Activated CD8-positive, alpha-beta memory T cell treated with anti-CD3 and anti-CD28 coated beads for 36 hours (primary cell): ENCODE measurements at regions not wholly inside any gene's neighbourhood (a gene's known extent, or its start where the extent isn't known, plus 50 kb on each side); places are given as distances from the start of the nearest gene placed in this dataset.
"Not testable (repeated sequence)": the region's sequence is repeated elsewhere in the genome, so short reads cannot be mapped to it uniquely, and the experiment has no call there.

Experiments
- CTCF ChIA-PET: fragments of 350-600 bp; sonication (Branson Sonifier 250); formaldehyde crosslinking; loops from one replicate; lab custom pipeline; 2021; ENCODE audit warnings: antibody characterized with exemption; lab: Charles Lee
- POLR2A ChIA-PET: fragments of 350-600 bp; sonication (Branson Sonifier 250); formaldehyde crosslinking; loops from one replicate; lab custom pipeline; 2021; ENCODE audit warnings: antibody characterized with exemption; lab: Charles Lee

DNA sequence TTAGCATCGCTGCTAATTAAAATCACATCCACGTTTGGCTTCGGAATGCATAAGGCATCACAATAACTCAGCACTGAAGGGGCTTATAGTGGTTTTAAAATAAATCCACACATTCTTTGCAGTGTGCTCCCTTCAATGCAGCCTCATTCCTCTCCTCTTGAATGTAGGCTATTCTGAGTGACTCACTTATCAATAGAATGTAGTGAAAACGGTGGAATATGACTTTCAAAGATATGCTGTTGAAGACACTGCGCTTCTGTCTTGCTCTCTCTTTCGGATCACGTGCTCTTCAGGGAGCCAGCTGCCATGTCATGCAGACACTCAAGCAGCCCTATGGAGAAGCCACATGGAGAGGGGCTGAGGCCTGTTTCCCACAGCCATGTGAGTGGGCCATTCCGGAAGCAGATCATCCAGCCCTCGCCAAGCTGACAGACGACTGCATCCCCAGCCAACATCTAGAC is 87.4 kb downstream of the CRYGS start:
- ChIA-PET CTCF (no interaction called here), POLR2A (no interaction called here)

DNA sequence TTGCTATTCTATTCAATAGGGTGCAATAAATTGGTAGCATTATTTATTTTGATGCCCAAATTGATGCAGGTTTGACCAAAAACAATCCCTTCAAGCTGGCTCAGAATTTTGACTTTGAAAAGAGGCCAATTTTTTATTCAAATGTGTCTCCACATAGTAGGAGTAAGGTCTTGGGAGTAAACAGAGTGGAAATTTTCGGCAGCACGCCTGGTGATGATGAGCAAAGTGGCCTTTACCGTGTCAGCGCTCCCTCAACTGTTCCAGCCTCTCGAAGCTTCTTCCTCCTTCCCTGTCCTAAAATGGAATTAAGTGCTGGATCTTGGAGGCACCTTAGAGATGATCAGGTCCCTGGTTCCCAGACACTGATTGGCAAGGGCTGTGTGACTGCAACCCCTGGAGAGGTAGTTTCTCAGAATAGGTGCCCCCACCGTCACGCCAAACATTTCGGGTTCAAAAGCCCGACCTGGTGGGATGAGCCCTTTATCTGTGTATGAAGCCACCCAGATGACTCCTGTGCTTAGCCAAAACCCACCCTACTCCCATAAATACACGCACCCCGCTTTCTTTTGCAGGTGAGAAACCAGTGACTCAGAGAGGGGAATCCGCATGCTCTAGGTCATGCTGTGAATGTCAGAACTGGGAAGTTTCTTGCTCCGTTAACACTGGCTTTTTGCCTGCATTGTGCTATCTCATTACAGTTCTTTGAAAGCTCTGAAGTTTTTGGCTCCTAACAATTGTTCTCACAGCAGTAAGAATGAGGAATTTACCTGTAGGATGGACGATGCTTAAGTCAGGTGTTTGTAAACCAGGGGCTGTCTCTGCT is 89.1 kb downstream of the CRYGS start:
- ChIA-PET POLR2A (no interaction called here), CTCF (interaction anchor here (1.1 kb wide), 1 partner anchor 85 kb away, joined by 3 read pairs; no protein-coding TSS in a partner anchor)

DNA sequence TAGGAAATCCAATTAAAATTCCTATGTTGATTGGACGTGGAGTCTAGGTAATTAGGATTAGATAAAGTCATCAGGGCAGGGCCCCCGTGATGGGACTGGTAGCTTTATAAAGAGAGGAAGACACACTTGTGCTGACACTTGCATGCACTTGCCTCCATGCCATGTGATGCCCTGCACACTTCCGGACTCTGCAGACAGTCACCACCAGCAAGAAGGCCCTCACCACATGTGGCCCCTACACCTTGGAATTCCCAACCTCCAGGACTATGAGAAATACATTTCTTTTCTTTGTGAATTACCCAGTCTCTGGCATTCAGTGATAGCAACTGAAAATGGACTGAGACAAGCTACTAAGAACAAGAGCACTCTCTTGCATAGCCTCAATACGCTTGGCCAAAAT is 90.6 kb downstream of the CRYGS start:
- CTCF ChIA-PET, result no interaction called here
- POLR2A ChIA-PET, result no interaction called here

DNA sequence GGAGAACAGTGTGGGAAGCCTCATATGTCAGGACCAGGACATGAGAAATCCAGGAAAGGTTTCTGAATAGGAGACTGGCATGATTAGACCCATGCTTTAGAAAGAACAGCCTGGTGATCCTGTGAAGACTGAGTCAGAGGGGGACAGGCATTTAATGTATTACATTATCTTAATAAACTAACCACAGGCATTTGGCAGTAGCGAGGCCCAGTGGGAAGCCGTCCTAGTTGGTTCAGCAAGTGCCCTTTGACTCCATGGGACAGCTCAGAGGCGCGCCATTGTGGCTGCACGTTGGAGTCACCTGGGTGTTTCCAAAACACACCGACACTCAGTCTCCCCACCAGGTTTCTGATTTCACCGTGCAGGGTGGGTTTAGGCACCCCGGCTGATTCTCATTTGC is 90.5 kb upstream of the DGKG start:
- ChIA-PET CTCF (no interaction called here), POLR2A (no interaction called here)

DNA sequence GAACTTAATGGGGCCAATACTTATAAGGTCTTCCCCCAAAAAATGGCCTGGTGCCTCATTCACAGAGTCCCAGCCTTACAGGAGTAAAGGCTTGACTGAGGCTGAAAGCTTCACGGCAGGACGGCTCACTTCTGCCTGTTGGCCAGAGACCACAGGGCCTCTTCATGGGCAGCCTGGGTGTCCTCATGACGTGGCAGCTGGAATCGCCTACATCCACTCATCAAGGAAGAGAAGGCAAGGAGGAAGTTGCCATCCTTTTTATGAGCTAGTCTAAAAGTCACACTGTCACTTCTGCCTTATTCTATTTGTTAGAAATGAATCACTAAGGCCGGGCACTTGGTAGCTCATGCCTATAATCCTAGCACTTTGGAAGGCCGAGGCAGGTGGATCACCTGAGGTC is 89.3 kb upstream of the DGKG start:
- CTCF ChIA-PET, result no interaction called here

DNA sequence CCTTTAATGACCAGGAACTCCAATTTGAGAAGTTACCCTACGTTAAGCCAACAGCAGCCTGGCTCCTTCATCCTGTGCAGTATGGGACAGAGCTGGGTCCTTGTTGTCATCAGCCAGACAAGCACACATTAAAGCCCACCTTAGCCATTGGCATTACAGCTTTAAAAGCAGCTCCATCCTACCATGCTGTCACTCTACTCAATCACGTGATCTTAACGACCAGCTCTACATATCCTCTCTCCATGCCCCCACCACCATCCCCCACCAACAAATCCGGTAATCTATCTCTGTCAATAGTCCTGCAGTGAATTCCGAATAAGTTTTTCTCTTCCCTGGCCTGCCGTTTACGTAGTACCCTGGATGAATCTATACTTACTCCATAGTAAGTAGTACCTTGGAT is 82.9 kb upstream of the DGKG start:
- ChIA-PET CTCF (no interaction called here), POLR2A (no interaction called here)

More for the DNA sequence above, 89.3 kb upstream of the DGKG start:
- POLR2A ChIA-PET, result no interaction called here

DNA sequence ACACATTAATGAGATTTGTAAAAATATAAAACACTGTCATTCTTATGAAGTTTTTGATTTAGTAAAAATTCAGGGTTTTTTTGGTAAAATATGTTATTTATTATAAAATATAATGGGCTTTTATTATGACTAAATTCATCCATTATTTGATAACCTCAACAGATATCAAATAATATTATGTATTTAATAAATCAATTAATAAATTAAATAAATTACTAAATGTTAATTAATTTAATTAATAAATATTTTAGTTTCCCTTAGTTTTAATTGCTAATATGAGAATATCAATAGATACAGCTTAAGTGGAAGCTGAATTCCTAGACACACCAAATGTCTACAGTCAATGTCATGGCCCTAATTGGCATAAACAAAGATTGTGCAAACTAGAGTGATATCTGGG is 82.3 kb upstream of the DGKG start:
- CTCF ChIA-PET, result no interaction called here
- POLR2A ChIA-PET, result no interaction called here

DNA sequence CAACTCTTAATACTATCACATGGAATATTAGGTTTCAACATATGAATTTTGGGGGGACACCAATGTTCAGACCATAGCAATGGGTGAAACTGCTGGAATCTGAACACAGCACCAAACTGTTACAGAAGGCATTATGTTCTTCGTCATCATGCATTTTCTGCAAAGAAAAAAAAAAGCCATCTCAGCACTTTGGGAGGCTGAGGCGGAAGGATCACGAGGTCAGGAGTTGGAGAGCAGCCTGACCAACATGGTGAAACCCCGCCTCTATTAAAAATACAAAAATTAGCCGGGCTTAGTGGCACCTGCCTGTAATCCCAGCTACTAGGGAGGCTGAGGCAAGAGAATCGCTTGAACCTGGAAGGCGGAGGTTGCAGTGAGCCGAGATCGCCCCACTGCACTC is 80.9 kb upstream of the DGKG start:
- CTCF ChIA-PET, POLR2A ChIA-PET: not testable (repeated sequence)

DNA sequence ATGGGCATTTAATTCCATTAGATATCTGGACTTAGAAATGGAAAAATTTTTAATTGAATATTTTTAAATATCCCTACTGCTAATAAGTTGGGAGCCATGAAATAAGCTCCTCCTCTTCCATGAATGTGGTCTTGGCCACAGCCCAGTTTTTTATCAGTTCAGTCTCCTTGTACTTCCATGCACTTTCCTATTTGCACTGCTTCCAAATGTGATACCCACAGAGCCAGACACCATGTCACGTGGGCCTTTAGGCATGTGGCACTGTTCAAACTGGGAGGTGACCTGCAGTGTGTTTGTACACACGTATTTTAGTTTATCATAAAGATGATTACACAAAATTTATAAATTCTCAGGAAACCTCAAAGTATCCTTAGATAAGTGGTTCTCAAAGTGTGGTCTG is 80.1 kb upstream of the DGKG start:
- CTCF ChIA-PET, result no interaction called here
- POLR2A ChIA-PET, result no interaction called here

DNA sequence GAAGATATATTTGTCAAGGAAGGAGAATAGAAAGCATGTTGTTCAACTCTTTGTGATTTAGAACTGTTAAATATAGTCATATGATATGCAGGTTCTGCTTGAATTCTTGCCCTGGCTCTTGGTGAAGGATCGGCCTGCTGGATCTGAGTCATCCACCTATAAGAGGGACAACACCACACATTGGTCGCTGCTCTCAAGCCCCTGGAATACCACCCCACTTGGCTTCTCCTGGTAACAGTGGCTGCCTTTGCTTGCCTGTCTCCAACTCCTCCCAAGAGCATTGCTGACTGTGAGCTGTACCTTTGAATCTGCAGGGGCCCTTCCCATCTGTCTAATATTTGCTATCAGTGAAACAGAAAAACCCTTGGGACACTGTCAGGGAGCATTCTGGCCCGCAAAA is 78.9 kb upstream of the DGKG start:
- ChIA-PET POLR2A (no interaction called here), CTCF (no interaction called here)

DNA sequence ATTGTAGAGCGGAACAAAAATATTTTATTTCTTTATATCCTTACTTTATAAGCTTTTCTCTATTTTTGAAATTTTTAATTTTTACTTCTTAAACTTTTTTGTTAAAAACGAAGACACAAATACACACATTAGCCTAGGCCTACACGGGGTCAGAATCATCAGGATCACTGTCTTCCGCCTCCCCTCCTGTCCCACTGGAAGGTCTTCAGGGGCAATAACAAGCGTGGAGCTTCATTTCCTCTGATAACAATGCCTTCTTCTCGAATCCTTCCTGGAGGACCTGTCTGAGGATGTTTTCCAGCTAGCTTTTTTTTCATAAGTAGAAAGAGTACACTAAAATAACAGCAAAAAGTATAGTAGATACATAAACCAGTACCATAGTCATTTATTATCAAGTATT is 77.7 kb upstream of the DGKG start:
- CTCF ChIA-PET, result no interaction called here
- POLR2A ChIA-PET, result no interaction called here

DNA sequence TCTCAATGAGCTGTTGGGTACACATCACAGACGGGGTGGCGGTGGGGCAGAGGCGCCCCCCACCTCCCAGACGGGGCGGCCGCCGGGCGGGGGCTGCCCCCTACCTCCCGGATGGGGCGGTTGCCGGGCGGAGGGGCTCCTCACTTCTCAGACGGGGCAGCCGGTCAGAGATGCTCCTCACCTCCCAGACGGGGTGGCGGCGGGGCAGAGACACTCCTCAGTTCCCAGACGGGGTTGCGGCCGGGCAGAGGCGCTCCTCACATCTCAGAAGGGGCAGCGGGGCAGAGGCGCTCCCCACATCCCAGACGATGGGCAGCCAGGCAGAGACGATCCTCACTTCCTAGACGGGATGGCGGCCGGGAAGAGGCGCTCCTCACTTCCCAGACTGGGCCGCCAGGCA is 73.3 kb upstream of the DGKG start:
- POLR2A ChIA-PET, CTCF ChIA-PET: not testable (repeated sequence)

DNA sequence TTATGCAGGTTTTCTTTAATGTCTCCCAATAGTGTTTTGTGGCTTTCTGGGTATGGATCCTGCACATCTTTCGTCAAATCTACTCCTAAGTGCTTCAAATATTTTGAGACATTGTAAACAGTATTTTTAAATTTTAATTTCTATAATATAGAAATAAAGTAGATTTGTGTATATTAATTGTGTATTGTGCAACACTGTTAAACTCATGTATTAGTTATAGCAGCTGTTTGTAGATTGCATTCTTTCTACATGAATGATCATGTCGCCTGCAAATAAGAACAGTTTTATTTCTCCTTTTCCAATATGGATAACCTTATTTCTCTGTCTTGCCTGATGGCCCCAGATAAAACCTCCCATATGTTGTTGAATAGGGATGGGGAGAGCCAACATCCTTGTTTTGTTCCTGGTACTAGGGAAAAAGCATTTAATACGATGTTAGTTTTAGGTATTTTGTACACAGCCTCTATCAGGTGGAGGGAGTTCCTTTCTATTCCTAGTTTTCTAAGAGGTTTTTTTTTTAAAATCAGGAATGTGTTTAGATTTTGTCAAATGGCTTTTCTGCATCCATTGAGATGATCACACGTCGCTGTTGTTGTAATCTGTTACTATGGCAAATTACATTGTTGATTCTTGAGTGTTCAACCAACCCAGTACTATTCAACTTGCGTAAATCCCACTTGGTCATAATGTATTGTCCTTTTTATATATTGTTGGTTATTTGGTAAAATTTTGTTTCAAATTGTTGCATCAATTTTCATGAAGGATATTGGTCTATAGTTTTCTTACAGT is 71.1 kb upstream of the DGKG start:
- POLR2A ChIA-PET, result no interaction called here
- CTCF ChIA-PET, result no interaction called here

DNA sequence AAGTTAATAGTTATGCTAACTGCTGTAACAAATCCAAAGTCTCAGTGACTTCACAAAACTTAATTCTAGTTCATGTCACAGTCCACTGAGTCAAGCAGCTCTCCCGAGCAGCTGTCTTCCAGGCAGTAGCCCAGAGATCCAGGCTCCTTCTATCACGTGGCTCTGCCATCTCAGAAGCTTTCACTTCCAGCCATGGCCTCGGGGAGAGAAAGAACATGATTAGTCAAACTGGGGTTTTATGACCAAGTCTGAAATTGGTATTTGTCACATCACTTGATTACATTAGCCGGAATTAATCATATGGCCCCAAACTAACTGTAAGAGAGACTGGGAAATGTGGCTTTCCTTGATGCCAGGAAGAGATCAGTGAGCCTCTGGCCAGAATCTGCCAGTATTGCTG is 70.2 kb upstream of the DGKG start:
- ChIA-PET CTCF (interaction anchor here (1.3 kb wide), 1 partner anchor 76 kb away, joined by 3 read pairs; no protein-coding TSS in a partner anchor), POLR2A (interaction anchor here (1.2 kb wide), 1 partner anchor 138 kb away, joined by 3 read pairs; no protein-coding TSS in a partner anchor)

DNA sequence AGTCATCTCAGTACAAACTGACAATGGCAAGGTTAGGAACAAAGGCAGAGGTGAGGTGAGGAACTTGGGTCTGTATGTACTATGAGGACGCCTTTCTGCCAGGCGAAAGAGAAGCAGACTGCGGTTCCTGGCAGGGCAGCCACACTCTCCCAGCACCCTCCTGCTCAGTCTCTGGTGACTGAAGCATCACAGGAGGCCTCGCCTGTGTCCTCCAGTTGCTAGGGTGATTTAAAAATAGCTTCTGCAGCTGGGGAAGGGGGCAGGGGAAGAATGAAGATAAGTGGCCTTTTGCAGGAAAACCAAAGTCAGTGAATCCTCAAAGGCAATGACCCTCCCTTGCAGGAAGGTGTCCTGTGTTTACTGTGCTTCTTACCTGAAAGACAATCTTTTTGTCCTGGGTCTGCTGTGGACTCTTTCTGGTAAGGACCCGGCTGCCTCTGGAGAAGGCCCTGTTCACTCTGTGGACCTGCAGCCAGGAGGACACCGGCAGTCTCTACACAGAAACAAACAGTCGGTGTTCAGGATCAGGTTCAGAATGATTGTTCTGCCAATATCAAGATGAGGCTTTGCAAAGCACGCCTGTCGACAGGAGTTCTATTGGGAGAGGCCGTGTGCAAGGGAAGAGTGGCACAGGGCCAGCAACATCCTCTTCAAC is 65.7 kb upstream of the DGKG start:
- POLR2A ChIA-PET, result no interaction called here
- CTCF ChIA-PET, result no interaction called here

DNA sequence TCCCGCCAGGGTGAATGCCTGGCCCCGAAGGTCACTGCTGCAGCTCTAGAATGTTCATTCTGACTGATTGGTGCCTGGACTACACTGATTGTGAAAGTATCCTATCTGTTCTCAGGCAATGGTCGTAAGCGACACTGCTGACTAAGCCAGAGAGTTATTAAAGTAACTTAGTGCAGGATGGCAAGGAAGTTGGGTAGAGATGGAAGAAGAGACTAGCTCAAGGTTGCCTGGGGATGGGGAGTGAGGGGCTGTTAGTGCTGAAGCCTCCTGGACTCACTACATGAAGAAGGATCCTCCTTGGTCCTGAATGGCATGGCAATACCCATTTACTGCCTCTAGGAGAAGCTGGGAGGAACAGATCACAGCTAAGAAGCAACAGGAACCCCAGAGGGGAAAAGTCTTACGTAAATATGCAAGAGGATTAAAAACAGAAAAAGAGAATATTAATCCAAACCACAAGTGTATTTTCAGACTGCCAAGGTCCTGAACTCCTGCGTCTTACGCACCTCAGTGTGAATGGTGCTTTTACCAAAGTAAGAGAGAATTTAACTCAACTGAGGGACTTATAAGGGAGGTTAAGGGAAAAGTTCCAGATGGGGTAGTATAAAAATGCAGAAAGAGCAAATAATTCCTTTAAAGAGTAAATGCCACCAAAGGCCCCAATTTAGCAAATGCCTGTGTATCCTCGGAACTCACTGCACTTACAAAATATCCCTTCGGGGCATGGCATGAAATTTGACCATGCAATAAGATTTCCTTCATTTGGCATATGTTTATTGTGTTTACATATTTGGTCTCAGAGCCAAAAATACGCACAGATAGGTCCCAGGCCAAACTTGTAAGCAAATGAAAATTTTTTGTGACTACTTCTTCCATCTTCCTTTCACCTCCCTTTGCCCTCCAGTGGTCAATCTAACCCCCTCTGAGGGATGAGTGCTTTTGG is 64.0 kb upstream of the DGKG start:
- CTCF ChIA-PET, result no interaction called here
- POLR2A ChIA-PET, result no interaction called here

DNA sequence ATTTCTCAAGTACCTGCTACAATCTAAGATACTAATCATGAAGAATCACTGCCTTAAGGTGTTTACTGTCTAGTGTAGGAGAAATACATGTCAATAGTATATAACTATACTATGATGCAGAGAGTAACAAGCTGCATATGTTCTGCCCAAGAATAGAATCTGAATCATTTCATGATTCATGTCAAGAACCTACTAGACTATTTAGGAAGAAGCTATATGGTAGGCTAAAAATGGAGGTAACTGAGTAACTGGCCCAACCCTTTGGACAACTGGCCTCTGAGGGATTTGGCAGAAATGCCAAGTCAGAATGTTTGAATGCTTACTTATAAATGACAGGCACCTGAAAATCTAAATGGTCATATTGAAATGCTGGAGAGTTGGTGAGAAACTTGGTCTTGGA is 59.9 kb upstream of the DGKG start:
- CTCF ChIA-PET, result no interaction called here
- POLR2A ChIA-PET, result no interaction called here

DNA sequence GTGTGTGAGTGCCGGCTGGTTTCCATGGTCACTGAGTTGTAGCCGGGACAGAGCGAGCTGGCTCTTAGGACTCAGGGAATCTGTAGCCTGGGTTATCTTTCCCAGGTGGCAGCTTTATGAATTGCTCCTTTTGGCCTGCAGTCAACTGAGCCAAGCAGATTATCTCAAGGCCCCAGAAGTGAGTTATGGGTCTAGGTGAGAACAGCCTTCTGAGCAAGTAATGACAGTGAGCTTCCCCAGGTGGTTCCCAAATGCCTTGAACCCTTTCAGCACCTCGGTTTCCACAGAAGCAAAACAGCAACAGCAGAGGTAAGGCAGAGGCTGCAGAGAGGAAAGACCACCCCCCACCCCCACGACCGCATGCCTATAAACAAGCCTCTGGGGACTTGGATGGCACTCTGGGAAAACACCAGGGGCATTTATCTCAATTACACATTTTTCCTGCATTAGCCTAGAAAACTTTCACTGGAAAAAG is 56.7 kb upstream of the DGKG start:
- POLR2A ChIA-PET, result no interaction called here
- CTCF ChIA-PET, result no interaction called here

DNA sequence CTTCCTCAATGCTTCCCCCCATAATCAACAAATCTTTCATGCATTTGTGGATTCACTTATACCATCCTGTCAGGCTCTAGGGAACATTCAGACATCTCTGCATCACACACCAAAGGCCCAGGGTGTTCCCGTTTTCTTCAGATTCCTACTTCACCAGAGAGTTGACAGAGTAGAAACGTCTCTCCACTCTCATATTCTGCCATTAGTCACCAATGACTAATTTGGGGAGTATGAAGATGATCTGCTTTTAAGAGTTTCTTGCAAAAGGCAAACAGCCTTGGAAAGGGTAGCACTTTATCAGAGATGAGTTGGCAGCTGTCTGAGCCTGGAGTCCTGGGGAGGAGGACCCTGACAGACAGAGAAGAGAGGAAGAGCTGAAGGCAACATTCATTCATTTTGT is 55.8 kb upstream of the DGKG start:
- CTCF ChIA-PET, result no interaction called here
- POLR2A ChIA-PET, result no interaction called here
